GM18517 (cell line): ENCODE measurements at regions not wholly inside any gene's neighbourhood (a gene's known extent, or its start where the extent isn't known, plus 50 kb on each side); places are given as distances from the start of the nearest gene placed in this dataset.

Experiments
- ATAC-seq: cut with Tn5 transposase; IDR thresholded peaks from one replicate; pipeline ENCODE4 v1.9.1; 2021; ENCODE audit warnings: mild to moderate bottlenecking, moderate library complexity; ENCODE audit not compliant: unreplicated experiment

DNA sequence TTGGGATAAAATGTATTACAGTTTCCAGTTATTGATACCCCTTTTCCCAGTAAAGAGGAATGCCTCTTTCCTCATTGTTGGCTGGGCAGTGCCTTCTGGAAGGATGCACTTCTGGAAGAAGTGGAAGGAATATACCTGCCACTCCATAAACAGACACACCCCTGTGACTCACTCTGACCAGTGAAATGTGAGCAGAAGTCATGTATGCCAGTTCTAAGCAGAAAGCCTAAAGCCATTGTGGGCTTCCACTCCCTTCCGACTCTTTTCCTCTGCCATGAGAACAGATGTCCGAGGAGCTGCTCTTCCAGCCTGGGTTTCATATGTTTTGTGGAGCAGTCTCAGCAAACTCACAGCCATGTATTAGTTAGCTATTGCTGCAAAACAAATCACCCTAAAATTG is 166.1 kb upstream of the SERP2 start:
- ATAC-seq = no peak

GRCh38 chr13:44210525-44210924 is 163.1 kb upstream of the SERP2 start:
- no peak for ATAC-seq

GRCh38 chr13:44211286-44211685 is 162.3 kb upstream of the SERP2 start:
- ATAC-seq = no peak

DNA sequence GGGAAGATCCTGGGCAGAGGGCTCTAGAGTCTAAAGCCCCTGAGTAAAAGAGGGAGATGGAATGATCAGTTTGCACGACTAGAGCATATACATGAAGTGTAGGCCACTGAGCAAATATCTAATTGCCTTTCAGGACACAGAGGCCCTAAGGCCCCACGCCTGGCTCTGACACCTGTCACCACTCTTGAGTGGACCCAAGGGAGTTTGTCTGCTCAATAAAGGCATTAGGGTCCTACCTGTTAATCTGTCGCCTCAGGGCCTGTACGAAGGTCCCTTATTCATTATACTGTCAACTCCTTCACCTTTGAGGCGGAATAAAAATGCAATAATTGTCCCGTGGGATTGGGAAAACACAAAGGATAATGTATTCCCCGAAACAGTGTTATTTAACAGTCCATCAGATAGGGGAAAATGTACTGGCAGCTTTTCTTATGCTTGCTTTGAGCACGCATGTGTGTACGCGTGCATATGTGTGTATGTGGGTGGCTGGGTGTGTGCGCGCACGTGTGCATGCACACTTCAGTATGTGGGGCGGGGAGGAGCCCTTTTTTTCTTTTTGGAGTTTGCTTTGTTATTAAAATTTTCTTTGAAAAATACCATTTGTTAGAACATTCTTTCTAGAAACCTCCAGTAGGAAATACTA is 161.8 kb upstream of the SERP2 start:
- no peak for ATAC-seq

DNA sequence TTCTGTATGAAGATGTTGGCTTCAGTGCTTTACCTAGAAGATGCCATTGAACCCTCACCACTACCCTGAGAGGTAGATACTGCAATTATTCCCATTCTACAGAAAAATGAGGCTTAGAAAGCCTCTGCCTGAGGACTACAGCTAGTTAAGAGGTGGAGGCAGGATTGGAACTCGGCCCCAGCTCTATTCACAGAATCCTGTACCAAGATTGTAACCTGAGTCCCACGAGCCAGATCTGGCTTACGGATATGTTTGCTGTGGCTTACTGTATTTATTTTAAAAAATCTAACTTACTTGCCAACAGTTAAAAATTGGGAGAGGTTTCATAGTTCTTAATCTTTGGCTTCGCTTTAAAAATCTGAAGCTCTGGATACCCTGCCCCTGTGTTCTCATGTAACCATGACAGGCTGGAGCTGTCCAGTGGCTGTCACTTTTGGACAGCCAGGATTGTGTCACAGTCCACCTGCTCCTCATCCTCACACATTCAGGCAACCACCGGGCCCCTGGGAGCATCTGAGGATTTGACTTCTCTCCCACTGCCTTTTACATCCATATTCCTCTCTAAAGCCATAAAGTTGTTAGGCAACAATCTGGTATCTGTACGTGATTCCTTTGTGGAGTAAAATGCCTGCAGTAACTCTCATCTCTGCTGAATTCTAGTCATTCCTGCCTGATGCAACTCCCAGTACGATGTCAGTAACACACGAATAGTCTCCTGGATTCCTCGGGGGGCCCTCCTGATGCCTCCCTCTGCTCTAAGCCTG is 160.8 kb upstream of the SERP2 start:
- ATAC-seq = no peak

- no peak for ATAC-seq
Observed at GRCh38 chr13:44218501-44219240, 155.0 kb upstream of the SERP2 start.

DNA sequence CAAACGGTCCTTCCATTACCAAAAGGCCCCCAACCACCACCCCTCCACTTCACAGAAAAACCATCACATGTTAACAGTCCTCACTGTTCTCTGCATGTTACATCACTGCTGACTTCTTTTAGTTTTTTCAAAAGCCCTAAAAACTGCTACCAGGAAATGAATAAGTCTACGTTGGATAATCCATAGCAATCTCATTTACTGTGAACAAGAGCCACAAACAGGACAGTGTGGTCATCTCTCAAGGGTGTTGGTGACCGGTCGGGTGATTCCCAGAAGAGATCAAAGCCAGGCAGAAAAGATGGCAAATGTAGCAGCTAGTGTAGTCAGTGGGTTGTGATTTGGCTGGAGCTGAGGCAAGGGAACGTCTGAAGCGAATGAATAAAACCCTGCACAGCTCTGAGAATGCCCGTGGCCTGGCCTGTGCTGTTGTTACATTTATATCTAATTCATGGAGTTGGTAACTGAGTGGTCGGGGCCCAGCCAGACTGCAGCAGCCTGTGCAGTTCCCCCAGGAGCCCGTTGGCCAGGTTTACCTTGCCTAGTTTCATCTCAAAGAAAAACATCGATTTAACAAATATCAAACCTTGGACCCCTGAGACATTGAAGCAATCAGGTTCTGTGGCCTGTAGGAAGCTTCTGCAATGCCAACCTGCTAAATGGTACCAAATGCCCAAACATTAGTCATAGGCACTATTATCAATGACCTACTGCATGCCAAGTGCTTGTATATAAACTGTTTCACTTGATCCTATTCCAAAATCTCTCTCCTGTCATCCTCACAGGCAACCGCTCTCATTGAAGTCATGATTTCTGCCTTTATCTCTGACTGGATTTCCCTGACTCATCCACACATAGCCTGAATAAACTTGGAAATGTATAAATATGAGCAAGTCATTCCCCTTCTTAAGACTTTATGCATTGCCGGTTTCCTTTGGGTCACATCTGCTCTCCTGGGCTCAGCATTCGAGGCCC is 153.8 kb upstream of the SERP2 start:
- ATAC-seq = no peak

GRCh38 chr13:44220948-44221347 is 152.7 kb upstream of the SERP2 start:
- ATAC-seq = no peak

- no peak for ATAC-seq
Observed at GRCh38 chr13:44221657-44222056, 152.0 kb upstream of the SERP2 start.

DNA sequence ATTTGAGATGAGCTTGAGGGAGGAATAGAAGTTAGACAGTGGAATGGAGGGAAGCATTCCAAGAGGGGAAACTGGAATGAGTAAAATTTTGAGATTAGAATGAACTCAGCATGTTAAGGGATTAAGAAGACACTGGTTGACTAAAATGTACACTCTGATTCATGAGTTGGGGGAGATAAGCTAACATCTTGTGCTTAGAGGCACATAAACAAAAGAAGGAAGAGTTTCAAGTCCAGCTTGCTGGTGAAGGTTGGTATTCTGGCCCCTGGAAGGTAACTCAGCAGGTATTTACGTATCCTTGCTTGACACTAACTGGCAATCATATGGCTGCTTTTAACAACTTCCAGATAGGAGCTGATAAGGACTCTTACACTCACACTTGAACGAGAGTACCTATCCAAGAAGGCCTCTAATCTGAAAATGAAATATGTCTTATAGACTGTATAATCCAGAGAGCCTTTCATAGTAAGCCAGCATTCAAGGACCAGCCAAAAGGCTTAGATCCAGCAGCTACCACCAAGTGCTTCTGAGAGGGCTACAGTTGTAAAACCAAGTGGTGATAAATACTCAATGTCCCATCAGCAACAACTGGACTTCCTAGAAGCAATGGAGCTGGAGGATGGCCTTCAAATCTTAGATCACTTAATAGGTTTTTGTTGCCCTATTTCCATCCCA is 149.7 kb upstream of the SERP2 start:
- ATAC-seq = no peak

DNA sequence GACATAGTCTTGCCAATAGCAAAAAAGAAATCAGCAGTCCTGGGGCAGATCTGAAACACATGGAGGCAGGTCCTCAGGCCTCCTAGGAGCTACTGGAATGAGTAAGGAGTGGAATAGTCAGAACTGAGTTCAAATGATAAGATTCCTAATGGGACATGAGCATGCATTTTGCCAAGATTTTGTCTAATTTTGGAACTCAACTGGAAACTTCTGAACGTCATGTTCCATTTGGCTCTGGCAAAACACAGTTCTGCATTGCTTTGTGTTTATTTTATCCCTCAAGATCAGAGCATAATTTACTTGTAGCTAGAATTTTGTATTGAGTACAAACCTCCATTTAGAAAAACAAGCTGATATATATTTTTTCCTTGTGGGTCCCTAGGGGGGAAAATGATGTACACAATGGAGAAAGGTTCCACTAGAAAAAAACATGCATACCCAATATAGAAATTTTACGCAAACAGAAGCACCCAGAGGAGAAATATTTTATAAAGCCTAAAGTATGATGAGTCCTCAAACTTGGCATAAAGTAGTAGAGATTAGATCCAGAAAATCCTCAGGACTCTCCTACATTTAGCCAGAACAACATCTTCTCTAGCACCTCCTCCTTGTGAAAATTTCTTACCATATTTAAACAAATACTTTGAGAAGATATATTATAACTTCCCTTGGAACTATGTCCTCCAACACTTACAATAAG is 149.0 kb upstream of the SERP2 start:
- no peak for ATAC-seq

DNA sequence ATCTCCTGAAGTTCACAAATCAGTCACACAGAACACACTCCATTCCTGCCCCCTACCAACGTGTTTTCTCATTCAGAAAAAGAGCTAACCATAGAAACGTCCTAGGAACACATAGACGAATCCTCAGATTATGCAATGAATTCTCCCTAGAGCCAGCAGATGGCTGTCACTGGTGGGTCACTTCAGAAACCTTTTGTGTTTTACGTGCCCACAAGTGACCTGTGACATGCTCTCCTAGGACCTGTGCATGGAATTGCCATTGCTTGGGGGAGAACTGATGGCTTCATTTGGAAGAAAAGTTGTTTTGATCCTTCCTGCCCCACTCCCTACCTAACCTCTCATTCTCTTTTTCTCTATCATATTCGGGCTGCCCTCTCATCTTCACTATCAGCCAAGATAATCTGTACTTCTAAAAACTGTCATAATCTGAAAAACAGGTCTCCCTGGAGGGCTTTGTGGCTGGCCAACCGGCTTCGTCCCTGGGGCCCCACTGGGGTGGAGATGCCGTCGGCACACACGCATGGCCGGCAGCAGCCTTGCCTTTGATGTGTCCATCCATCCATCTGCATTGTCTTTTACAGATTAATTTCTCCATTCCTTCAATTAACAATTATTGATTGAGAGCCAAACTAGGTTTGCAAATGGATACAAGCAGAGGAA is 144.1 kb upstream of the SERP2 start:
- no peak for ATAC-seq

DNA sequence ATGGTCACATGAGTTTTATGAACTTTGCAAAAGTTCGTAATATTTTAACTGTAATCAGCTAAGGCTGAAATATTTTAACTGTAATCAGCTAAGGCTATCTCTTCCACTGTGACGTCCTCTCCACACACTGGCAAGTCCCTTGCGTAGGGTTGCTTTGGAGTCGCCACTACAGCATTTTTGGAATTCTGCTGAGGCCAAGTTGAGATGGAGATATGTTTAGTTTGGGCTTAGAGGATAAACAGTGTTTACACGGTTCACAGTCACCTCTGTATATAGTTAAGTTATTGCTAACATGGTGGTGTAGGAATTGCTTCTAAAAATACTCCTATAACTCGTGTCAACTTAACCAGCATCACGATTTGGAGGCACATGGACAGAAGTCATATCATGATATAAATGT is 143.6 kb upstream of the SERP2 start:
- ATAC-seq = no peak

DNA sequence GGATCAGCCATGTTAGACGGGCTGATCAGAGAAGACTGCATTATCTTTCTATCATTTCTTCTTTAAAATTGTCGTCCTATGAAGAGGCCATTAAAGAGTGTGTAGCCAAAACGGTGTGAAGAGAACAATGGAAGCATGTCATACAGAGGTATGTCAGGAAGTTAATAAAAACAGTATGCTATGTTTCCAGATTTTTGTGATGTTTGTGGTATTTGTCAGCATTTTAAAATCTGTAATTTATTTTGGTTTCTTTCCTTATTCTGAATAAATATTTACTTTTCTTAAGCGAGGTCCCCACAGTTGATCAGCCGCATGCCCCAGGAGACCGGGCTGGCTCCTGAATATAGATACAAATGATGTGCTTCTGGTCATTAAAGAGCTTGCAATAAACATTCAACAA is 142.9 kb upstream of the SERP2 start:
- ATAC-seq = no peak

DNA sequence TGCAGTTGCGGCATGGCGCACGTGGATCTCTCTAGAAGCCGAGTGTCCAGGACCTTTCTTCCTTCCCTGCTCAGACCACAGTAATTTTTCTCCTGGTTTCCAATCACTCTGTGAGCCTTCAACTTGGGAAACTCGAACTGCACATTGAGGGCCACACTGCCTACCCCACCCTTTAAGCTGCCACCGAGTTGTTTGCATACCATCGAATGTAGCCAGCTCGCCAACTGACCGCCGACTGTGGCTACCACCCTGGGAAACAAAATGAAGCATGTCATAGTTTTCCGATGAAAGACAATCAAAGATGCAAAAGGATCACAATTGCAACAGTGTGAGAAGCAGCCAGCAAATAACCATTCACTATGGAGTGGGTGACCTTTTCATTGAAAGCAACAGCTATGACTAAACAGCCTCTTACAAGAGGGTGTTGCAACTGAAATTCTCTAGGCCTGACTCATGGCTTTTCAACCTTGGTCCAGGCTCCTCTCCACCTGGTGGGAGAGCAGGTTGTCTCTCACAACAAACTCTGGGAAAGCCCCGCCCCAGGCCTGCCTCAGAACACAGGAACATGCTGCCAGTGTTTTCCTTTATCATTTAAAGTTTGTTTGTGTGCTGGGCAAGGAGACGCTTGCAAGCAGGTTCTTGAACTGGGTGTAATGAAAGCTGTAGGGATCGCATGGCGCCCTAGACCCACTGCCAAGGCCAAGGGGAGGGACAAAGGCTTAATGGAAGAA is 141.7 kb upstream of the SERP2 start:
- ATAC-seq = no peak

DNA sequence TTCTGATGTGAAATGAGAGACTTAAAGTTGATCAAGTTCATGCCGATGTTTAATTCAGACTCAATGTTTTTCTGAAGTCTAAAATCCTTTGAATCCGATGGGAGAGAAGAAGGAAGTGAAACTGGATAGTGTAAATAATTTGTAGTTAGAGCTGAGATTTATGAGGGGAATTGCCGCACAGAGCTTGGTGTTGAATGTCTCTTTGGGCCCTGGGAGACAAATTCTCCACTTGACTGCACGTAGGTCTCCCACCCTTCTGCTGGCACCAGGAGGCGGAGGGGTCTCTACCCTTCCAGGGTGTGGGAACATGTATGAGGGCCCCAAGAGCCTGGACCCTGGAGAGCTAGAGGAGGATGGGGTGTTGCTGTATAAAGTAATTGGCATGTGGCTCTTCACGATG is 140.8 kb upstream of the SERP2 start:
- no peak for ATAC-seq

DNA sequence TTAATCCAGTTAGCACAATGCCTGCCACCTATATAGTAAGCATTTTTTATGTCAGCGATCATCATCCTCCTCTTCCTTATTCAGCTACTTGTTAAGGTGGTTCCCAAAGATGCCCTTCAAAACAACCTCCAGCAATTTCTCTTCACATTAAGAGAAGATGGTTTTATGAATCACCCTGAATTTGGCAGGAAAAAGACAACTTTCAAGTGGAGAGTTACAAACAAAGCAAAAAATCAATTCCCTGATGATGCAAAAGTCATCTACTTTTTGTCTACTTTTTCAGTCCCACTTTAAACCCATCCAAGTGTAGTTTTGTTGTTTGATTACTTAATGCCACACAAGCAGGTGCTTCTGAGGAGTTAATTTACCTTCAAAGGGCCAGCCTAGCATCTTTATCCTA is 139.1 kb upstream of the SERP2 start:
- no peak for ATAC-seq

- ATAC-seq = no peak
Observed at GRCh38 chr13:44236370-44236769, 137.3 kb upstream of the SERP2 start.

- no peak for ATAC-seq
Observed at GRCh38 chr13:44236801-44237207, 136.8 kb upstream of the SERP2 start.
